GM12874 (cell line): ENCODE measurements at regions not wholly inside any gene's neighbourhood (a gene's known extent, or its start where the extent isn't known, plus 50 kb on each side); places are given as distances from the start of the nearest gene placed in this dataset.

Experiments used
- TF ChIP-seq, protein P1 (sequence below): IDR thresholded peaks from 2 replicates; pipeline ENCODE4 v1.5.1; 2011; ENCODE audit warnings: low read depth, mild to moderate bottlenecking, control low read depth, low read length, moderate library complexity; ENCODE audit not compliant: insufficient read depth

- TF ChIP-seq, protein P1, sequence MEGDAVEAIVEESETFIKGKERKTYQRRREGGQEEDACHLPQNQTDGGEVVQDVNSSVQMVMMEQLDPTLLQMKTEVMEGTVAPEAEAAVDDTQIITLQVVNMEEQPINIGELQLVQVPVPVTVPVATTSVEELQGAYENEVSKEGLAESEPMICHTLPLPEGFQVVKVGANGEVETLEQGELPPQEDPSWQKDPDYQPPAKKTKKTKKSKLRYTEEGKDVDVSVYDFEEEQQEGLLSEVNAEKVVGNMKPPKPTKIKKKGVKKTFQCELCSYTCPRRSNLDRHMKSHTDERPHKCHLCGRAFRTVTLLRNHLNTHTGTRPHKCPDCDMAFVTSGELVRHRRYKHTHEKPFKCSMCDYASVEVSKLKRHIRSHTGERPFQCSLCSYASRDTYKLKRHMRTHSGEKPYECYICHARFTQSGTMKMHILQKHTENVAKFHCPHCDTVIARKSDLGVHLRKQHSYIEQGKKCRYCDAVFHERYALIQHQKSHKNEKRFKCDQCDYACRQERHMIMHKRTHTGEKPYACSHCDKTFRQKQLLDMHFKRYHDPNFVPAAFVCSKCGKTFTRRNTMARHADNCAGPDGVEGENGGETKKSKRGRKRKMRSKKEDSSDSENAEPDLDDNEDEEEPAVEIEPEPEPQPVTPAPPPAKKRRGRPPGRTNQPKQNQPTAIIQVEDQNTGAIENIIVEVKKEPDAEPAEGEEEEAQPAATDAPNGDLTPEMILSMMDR = no peak
These were observed 116.6 kb upstream of the ADRA1B start for GRCh38 chr5:159799701-159800100.

DNA sequence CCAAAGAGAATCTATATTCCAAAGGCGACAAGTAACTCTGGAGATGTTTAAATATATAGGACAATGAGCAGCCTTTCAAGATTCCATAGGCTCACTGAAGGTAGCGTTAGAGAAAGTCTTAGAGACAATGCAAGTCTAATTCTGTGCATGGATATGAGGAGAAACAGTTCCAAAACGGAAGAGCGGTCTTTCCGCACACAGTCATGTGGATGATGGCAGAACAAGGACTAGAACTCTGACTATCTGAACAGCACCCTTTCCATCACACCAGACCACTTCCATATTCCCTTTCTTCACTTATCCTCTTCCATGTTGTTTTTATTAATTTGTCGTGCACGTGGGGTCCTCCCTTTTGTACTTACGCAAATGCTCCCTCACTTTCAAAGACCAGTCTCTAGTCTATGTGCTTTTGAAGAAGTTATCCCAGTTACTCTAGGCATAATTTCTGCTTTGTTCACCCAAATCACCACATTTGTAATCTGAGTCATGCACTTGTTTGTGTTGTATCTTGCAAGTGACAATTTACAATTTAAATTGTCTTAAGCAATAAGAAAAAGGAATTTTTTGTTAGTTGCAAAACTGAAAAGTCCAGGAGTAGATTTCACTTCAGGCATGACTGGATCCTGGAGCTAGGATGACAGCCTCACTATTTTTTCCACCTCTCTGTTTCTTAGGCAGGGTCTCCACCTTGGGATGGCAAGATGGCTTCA is 116.0 kb upstream of the ADRA1B start:
- TF ChIP-seq, protein P1 = no peak

DNA sequence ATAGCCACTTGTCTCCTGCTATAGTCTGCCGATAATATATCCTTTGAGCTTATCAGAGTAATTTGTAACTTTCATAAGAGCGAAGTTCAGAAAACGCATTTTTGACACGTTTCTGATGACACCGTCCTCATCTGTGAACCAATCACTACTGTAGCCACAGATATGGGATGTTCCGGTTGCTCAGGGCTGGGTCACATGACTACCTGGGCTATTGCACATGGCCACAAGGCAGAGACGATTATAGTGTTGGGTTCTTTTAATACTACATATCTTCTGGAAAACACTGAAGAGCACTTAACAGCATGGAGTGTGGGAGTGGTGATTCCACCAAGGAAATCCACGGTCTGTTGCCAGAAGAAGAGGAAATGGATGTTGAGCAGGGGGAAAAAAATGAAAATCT is 115.0 kb upstream of the ADRA1B start:
- TF ChIP-seq, protein P1 = no peak

- TF ChIP-seq, protein P1 = no peak
These were observed 113.6 kb upstream of the ADRA1B start for GRCh38 chr5:159802661-159803060.

- TF ChIP-seq, protein P1 = no peak
These were observed 112.2 kb upstream of the ADRA1B start for GRCh38 chr5:159804121-159804520.

DNA sequence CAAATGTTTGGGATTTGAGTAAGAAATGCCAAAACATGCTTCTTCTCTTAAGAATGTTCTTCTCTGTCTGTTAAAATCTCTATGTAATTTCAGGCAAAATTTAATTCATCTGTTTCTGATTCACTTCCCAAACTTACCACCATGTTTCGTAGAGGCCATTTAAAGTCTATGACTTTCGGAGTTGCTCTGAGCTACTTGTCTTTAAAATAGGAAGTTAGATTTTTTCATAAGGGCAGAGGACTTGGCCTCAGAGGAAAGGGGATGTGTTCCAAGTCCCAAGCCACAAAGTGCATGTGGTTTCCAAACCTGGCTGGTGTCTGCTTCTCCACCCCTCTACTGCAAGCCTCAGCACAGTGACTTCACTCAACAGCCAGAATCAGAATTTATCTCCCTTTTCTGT is 111.3 kb upstream of the ADRA1B start:
- TF ChIP-seq, protein P1 = no peak

- TF ChIP-seq, protein P1 = no peak
These were observed 108.7 kb upstream of the ADRA1B start for GRCh38 chr5:159807586-159807985.
